ENCODE measurements at regions not wholly inside any gene's neighbourhood (a gene's known extent, or its start where the extent isn't known, plus 50 kb on each side); places are given as distances from the start of the nearest gene placed in this dataset.

- H3K27me3 ChIP-seq, result no peaks in the 10 kb centered on the region
- in situ Hi-C loops (cut with MboI; ENCODE audit: low sequenced_read_pairs in 4 of 4), result no loop called here
- H3K36me3 ChIP-seq, result no peaks in the 10 kb centered on the region
- no peak overlapping the region for H3K27ac ChIP-seq
- intact Hi-C loops (cut with DNase I; ENCODE audit: low total_unique reads), result no loop called here
- TF ChIP-seq CTCF (IDR thresholded peaks at IDR 0.05 in 4 of 5, conservative IDR thresholded peaks at IDR 0.05 in 1 of 5), result no peak
- no peak for TF ChIP-seq POLR2A (IDR thresholded peaks at IDR 0.05)
- no peaks in the 10 kb centered on the region for H3K9me3 ChIP-seq
- no peaks in the 10 kb centered on the region for H3K4me1 ChIP-seq
- ATAC-seq (no peak), DNase-seq (no peak)
- no peak overlapping the region for H3K4me3 ChIP-seq
These were observed 277.4 kb downstream of the KIF4B start for GRCh38 chr5:155290937-155291336.

DNA sequence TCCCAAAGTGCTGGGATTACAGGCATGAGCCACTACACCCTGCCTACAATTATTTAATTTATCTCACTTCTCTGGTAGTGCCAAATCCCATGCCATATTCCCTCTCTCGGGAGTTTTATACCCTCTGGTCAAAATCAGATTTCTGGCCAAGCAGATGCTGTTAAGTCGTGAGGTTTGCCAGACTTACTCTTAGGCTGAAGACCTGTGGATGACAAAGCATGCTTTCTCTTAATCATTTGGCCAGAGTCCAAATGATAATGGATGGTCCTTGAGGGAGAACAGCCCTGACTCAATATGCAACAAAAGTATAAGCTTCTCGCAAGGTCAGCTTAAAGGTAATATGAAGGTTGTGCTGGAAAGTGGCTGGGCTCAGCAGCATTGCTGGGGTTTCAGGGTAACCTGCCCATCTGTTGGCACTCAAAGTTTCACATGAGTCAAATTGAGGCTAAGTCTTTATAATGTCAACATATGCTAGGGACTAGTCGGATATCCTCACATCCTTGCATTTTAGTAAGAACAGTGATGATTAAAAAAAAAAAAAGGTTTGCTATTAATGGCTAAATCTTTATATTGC is 280.1 kb downstream of the KIF4B start:
- in situ Hi-C loops (cut with MboI; ENCODE audit: low sequenced_read_pairs in 4 of 4), result no loop called here
- no peak for TF ChIP-seq CTCF (IDR thresholded peaks at IDR 0.05 in 4 of 5, conservative IDR thresholded peaks at IDR 0.05 in 1 of 5)
- TF ChIP-seq POLR2A (IDR thresholded peaks at IDR 0.05), result no peak
- Histone ChIP-seq H3K9me3 (no peaks in the 10 kb centered on the region), H3K27ac (no peak overlapping the region), H3K4me1 (no peaks in the 10 kb centered on the region), H3K4me3 (no peak overlapping the region), H3K36me3 (no peaks in the 10 kb centered on the region), H3K27me3 (no peaks in the 10 kb centered on the region)
- ATAC-seq, result no peak
- no peak for DNase-seq
- intact Hi-C loops (cut with DNase I; ENCODE audit: low total_unique reads), result no loop called here

DNA sequence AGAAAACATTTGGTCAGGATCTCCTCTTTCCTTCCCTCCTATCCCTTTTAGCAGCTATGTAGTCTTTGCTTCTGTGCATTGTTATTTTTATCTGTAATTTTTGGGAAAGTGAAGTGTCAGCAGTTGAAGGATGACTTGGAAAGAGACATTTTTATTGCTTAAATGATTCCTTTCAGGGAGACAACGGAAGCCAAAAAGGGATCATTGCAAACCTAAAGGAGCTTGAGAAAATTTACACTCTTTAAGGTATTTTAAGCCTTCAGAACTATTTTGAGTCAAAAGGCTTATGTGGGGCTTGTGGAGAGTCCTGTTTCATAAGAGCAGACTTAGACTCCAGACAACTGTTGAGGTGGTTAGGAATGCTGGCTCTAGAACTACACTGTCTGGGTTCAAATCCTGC is 281.6 kb downstream of the KIF4B start:
- TF ChIP-seq POLR2A (IDR thresholded peaks at IDR 0.05), result no peak
- no peak for TF ChIP-seq CTCF (IDR thresholded peaks at IDR 0.05 in 4 of 5, conservative IDR thresholded peaks at IDR 0.05 in 1 of 5)
- Histone ChIP-seq H3K36me3 (no peaks in the 10 kb centered on the region), H3K4me3 (no peak overlapping the region), H3K9me3 (no peaks in the 10 kb centered on the region), H3K27ac (no peak overlapping the region), H3K4me1 (no peaks in the 10 kb centered on the region), H3K27me3 (no peaks in the 10 kb centered on the region)
- in situ Hi-C loops (cut with MboI; ENCODE audit: low sequenced_read_pairs in 4 of 4) (no loop called here), intact Hi-C loops (cut with DNase I; ENCODE audit: low total_unique reads) (no loop called here)
- ATAC-seq, result no peak
- no peak for DNase-seq

GRCh38 chr5:155299386-155300005 is 285.9 kb downstream of the KIF4B start:
- ATAC-seq (no peak), DNase-seq (no peak)
- Histone ChIP-seq H3K4me1 (no peaks in the 10 kb centered on the region), H3K27ac (no peak overlapping the region), H3K36me3 (no peaks in the 10 kb centered on the region), H3K9me3 (no peaks in the 10 kb centered on the region), H3K27me3 (no peaks in the 10 kb centered on the region), H3K4me3 (no peak overlapping the region)
- intact Hi-C loops (cut with DNase I; ENCODE audit: low total_unique reads) (no loop called here), in situ Hi-C loops (cut with MboI; ENCODE audit: low sequenced_read_pairs in 4 of 4) (no loop called here)
- TF ChIP-seq CTCF (IDR thresholded peaks at IDR 0.05 in 4 of 5, conservative IDR thresholded peaks at IDR 0.05 in 1 of 5) (no peak), POLR2A (IDR thresholded peaks at IDR 0.05) (no peak)

DNA sequence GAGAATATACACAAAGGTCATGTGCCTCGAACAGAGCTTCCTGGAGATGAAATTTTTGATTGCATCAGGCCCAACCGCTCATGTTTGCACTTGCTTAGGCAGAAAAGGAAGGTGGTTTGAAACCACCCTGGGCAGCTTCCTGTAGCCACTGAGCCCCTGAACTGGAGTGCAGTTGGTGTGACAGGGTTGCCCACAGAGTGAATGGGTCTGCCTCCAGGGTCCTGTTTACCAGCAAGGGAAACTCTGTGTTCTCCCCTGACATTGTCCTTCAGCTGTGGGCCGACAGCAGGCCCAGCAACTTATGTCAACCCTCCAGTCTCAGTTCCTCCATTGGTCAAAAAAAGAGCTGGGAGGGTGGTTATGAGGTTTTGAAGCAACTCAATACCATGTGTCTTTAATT is 289.6 kb downstream of the KIF4B start:
- intact Hi-C loops (cut with DNase I; ENCODE audit: low total_unique reads) (no loop called here), in situ Hi-C loops (cut with MboI; ENCODE audit: low sequenced_read_pairs in 4 of 4) (no loop called here)
- H3K27ac ChIP-seq, result no peak overlapping the region

More for the DNA sequence above, 289.6 kb downstream of the KIF4B start:
- Histone ChIP-seq H3K36me3 (no peaks in the 10 kb centered on the region), H3K4me3 (no peak overlapping the region), H3K9me3 (no peaks in the 10 kb centered on the region), H3K27me3 (no peaks in the 10 kb centered on the region), H3K4me1 (no peaks in the 10 kb centered on the region)
- TF ChIP-seq CTCF (IDR thresholded peaks at IDR 0.05 in 4 of 5, conservative IDR thresholded peaks at IDR 0.05 in 1 of 5) (no peak), POLR2A (IDR thresholded peaks at IDR 0.05) (no peak)
- no peak for ATAC-seq
- DNase-seq, result no peak

Data from gastrocnemius medialis (tissue), 4 donors.